ENCODE measurements at regions not wholly inside any gene's neighbourhood (a gene's known extent, or its start where the extent isn't known, plus 50 kb on each side); places are given as distances from the start of the nearest gene placed in this dataset.

- no peaks in the 10 kb centered on the region for H3K9me2 ChIP-seq (replicated peaks; ENCODE audit: insufficient read depth, low read length)
- TF ChIP-seq EZH2phosphoT487 (conservative IDR thresholded peaks at IDR 0.05; ENCODE audit: low read length) (no peak), CTCF (IDR thresholded peaks at IDR 0.05; ENCODE audit: insufficient read depth, low read length, poor library complexity, severe bottlenecking) (no peak)
- H4K20me1 ChIP-seq (ENCODE audit: low read depth, low read length), result no peaks in the 10 kb centered on the region
- H3K4me2 ChIP-seq (ENCODE audit: low read depth, low read length, poor library complexity, severe bottlenecking), result no peak overlapping the region
- no peak overlapping the region for H3K4me3 ChIP-seq (ENCODE audit: insufficient read depth, low read length, poor library complexity, severe bottlenecking)
- H3K27me3 ChIP-seq (ENCODE audit: low read length), result no peaks in the 10 kb centered on the region
- H3K79me2 ChIP-seq (ENCODE audit: insufficient read depth, low read length), result no peaks in the 10 kb centered on the region
- no peak overlapping the region for H2AFZ ChIP-seq (ENCODE audit: low read depth, low read length, severe bottlenecking)
- H3K9me3 ChIP-seq (ENCODE audit: insufficient read depth, low read length), result no peaks in the 10 kb centered on the region
- no peaks in the 10 kb centered on the region for H3K36me3 ChIP-seq (ENCODE audit: low read length)
- no peaks in the 10 kb centered on the region for H3F3A ChIP-seq (ENCODE audit: insufficient read depth)
- H3K9ac ChIP-seq (ENCODE audit: low read length), result no peak overlapping the region
- H3K27ac ChIP-seq (ENCODE audit: low read depth, low read length), result no peak overlapping the region
Measured at GRCh38 chr4:77375866-77376607, 219.0 kb downstream of the CCNG2 start.

- H3K9me3 ChIP-seq (ENCODE audit: insufficient read depth, low read length), result no peaks in the 10 kb centered on the region
- no peaks in the 10 kb centered on the region for H3K79me2 ChIP-seq (ENCODE audit: insufficient read depth, low read length)
- H3K27ac ChIP-seq (ENCODE audit: low read depth, low read length), result no peak overlapping the region
- TF ChIP-seq CTCF (IDR thresholded peaks at IDR 0.05; ENCODE audit: insufficient read depth, low read length, poor library complexity, severe bottlenecking) (no peak), EZH2phosphoT487 (conservative IDR thresholded peaks at IDR 0.05; ENCODE audit: low read length) (no peak)
- H3K27me3 ChIP-seq (ENCODE audit: low read length), result no peaks in the 10 kb centered on the region
- H2AFZ ChIP-seq (ENCODE audit: low read depth, low read length, severe bottlenecking), result no peak overlapping the region
- no peaks in the 10 kb centered on the region for H3K36me3 ChIP-seq (ENCODE audit: low read length)
- H3F3A ChIP-seq (ENCODE audit: insufficient read depth), result no peaks in the 10 kb centered on the region
- H3K4me2 ChIP-seq (ENCODE audit: low read depth, low read length, poor library complexity, severe bottlenecking), result no peak overlapping the region
- no peak overlapping the region for H3K4me3 ChIP-seq (ENCODE audit: insufficient read depth, low read length, poor library complexity, severe bottlenecking)
- no peaks in the 10 kb centered on the region for H4K20me1 ChIP-seq (ENCODE audit: low read depth, low read length)
- H3K9me2 ChIP-seq (replicated peaks; ENCODE audit: insufficient read depth, low read length), result no peaks in the 10 kb centered on the region
- no peak overlapping the region for H3K9ac ChIP-seq (ENCODE audit: low read length)
Measured at GRCh38 chr4:77376788-77377460, 219.9 kb downstream of the CCNG2 start.

- no peak overlapping the region for H2AFZ ChIP-seq (ENCODE audit: low read depth, low read length, severe bottlenecking)
- H3K9me2 ChIP-seq (replicated peaks; ENCODE audit: insufficient read depth, low read length), result no peaks in the 10 kb centered on the region
- H3K4me3 ChIP-seq (ENCODE audit: insufficient read depth, low read length, poor library complexity, severe bottlenecking), result no peak overlapping the region
- H3F3A ChIP-seq (ENCODE audit: insufficient read depth), result no peaks in the 10 kb centered on the region
- no peaks in the 10 kb centered on the region for H3K79me2 ChIP-seq (ENCODE audit: insufficient read depth, low read length)
- TF ChIP-seq EZH2phosphoT487 (conservative IDR thresholded peaks at IDR 0.05; ENCODE audit: low read length) (no peak), CTCF (IDR thresholded peaks at IDR 0.05; ENCODE audit: insufficient read depth, low read length, poor library complexity, severe bottlenecking) (no peak)
- H4K20me1 ChIP-seq (ENCODE audit: low read depth, low read length), result no peaks in the 10 kb centered on the region
- no peaks in the 10 kb centered on the region for H3K36me3 ChIP-seq (ENCODE audit: low read length)
- no peaks in the 10 kb centered on the region for H3K9me3 ChIP-seq (ENCODE audit: insufficient read depth, low read length)
- H3K27ac ChIP-seq (ENCODE audit: low read depth, low read length), result no peak overlapping the region
- H3K4me2 ChIP-seq (ENCODE audit: low read depth, low read length, poor library complexity, severe bottlenecking), result no peak overlapping the region
- no peaks in the 10 kb centered on the region for H3K27me3 ChIP-seq (ENCODE audit: low read length)
- H3K9ac ChIP-seq (ENCODE audit: low read length), result no peak overlapping the region
Measured at GRCh38 chr4:77384094-77384493, 221.5 kb upstream of the CXCL13 start.
